ENCODE measurements at regions not wholly inside any gene's neighbourhood (a gene's known extent, or its start where the extent isn't known, plus 50 kb on each side); places are given as distances from the start of the nearest gene placed in this dataset.

DNA sequence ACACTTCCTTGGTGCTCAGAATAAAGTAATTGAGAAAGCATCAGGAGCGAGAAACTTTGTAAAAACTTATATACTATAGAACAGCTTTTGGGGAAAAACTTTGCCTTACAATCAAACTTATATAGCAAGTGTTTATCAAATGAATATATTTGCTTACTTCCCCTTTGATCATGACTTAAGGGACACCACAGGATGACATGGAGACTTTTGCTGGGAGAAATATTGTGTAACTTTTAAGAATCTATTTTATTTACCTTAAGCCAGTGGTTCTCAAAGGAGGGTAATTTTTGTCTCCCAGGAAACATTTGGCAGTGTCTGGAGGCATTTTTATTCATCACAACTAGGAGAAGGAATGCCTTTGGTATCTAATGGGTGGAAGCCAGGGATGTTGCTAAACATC lies 173.8 kb upstream of the HABP2 start:
- DNase-seq (ENCODE audit: low read depth in 2 of 2) = no peak
- no peak overlapping the region for H3K4me3 ChIP-seq (replicated peaks in 1 of 2; ENCODE audit: low read depth in 2 of 2, low read length in 2 of 2)
- TF ChIP-seq, protein P1, sequence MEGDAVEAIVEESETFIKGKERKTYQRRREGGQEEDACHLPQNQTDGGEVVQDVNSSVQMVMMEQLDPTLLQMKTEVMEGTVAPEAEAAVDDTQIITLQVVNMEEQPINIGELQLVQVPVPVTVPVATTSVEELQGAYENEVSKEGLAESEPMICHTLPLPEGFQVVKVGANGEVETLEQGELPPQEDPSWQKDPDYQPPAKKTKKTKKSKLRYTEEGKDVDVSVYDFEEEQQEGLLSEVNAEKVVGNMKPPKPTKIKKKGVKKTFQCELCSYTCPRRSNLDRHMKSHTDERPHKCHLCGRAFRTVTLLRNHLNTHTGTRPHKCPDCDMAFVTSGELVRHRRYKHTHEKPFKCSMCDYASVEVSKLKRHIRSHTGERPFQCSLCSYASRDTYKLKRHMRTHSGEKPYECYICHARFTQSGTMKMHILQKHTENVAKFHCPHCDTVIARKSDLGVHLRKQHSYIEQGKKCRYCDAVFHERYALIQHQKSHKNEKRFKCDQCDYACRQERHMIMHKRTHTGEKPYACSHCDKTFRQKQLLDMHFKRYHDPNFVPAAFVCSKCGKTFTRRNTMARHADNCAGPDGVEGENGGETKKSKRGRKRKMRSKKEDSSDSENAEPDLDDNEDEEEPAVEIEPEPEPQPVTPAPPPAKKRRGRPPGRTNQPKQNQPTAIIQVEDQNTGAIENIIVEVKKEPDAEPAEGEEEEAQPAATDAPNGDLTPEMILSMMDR (IDR thresholded peaks at IDR 0.05; ENCODE audit: low read depth, low read length) = no peak

DNA sequence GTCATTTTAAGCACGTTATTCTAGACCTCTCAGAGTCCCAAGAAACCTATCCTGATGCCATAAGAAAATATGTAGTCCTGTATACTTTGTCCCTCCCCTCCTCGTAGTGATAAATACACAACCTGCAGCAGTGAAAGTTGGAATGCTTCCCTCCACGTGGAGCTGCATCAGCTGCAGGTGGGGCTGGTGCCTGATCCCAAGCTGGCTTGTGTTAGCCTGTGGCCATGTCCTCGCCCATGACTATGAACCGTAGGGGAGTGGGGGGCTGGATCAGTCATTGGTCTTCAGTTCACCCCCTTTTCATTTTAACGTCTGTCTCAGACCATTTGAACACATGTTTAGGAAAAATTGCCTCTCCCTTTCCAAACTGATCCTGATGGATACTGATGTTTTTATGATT lies 171.4 kb upstream of the HABP2 start:
- no peak for DNase-seq (ENCODE audit: low read depth in 2 of 2)
- no peak overlapping the region for H3K4me3 ChIP-seq (replicated peaks in 1 of 2; ENCODE audit: low read depth in 2 of 2, low read length in 2 of 2)
- TF ChIP-seq, protein P1 (IDR thresholded peaks at IDR 0.05; ENCODE audit: low read depth, low read length) = no peak

DNA sequence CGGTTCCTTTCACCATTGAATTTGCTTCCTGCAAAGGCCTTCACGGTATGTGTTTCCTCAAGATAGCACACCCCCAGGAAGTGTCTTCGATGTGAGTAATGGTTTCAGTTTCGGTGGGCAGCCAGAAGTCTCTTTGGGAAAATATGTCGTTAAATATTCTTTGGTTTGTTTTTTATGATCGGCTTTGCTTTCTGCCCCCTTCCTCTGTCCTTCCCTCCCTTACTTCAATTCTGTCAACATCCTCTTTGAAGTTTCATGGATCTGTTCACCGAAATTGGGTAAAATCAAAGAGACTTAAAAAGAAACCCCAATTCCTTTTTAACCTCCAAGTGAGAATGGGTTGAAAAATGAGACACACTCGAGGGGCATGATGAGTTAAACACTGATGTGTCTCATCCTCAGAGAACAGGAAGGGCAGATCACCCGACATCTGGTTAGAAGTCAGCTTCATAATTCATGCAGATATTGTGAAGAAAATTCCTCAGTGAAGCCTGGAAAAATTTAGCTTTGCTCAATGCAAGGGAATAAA lies 170.8 kb upstream of the HABP2 start:
- TF ChIP-seq, protein P1 (IDR thresholded peaks at IDR 0.05; ENCODE audit: low read depth, low read length) = no peak
- H3K4me3 ChIP-seq (replicated peaks in 1 of 2; ENCODE audit: low read depth in 2 of 2, low read length in 2 of 2) = peak overlapping the region; percentile 25 to 34
- peak; percentile 73 to 80 for DNase-seq (ENCODE audit: low read depth in 2 of 2)

DNA sequence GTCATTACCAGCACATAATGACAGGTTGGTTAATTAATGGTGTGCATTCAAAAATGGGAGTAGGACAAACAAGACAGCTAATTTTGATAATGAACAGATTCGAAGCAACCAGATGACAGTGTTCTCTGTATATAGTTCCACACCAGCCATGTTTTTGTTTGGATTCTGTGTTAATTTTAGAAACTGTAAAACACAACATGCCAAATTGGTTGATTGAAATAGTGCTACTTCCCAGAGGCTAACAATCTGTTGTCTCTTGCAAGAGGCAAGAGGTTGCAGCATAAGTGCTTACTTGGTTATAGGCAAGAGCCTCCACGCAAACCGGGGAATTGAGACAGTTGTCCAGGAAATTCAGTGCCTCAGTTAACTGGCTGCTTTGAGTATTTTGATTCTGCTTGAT lies 170.2 kb upstream of the HABP2 start:
- no peak overlapping the region for H3K4me3 ChIP-seq (replicated peaks in 1 of 2; ENCODE audit: low read depth in 2 of 2, low read length in 2 of 2)
- DNase-seq (ENCODE audit: low read depth in 2 of 2) = no peak
- TF ChIP-seq, protein P1 (IDR thresholded peaks at IDR 0.05; ENCODE audit: low read depth, low read length) = no peak

DNA sequence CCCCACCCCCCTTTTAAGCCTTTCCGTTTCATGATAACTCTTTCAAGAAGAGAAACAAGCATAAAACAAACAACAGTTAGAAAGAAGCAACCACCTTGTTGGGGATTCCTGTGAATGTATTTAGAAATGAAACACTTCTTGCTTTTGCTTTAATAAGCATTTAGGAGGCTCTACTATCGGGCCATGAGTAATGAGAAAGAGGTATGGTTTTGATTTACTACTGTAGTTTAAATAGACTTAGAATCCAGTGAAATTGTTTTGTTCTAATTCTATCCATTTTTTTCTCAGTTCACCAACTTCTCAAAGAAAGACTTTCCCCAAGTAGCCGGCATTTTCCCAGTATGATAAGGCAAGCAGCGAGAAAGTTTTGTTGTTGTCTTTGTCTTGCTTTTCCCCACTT lies 168.7 kb upstream of the HABP2 start:
- no peak overlapping the region for H3K4me3 ChIP-seq (replicated peaks in 1 of 2; ENCODE audit: low read depth in 2 of 2, low read length in 2 of 2)
- no peak for DNase-seq (ENCODE audit: low read depth in 2 of 2)
- TF ChIP-seq, protein P1 (IDR thresholded peaks at IDR 0.05; ENCODE audit: low read depth, low read length) = no peak

DNA sequence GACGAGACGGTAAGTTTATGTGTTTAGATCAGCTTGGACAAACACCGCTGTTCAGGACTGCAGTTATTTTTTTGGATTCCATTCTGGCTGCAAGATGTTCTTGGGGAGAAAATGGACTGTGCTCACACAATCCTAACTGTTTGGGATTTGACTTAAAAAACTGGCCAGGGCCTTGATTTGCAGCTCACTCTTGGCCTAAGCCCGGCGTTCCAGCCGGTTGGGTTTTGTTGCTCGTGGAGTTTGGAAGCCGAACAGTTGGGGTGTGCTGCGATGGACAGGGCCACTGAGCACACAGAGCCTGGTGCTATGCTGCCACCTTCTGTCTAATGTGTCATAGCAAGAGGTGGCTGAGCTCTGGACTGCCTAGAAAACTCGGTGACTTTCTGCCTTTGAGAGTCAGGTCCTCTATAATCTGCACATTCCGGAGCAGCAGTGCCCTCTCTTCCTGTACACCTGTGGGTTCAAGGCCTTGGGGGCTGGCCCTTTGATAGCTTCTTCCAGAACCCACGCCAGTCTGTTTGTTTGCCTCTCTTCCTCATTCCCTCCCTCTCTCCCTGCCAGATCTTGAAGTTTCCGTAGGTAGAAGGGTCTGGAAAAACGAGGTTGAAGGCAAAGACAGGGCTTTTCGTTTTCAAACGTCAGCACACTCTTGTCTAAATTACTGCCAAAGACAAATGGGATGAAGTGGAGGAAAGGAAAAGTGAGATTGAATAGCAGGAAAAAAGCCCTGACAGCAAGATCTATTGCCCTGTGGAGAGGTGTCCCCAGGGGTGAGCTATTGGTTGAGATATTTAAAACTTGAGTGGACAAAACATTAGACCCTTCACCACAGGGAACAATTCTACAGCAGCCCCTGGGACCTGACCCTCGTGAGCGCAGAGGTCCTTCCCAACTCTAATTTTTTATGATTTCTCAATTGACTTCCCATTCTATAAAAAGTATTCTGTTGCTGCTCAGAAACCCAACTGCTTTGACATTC lies 167.5 kb upstream of the HABP2 start:
- TF ChIP-seq, protein P1 (IDR thresholded peaks at IDR 0.05; ENCODE audit: low read depth, low read length) = peak; percentile 85
- DNase-seq (ENCODE audit: low read depth in 2 of 2) = peak; percentile 89 to 94
- H3K4me3 ChIP-seq (replicated peaks in 1 of 2; ENCODE audit: low read depth in 2 of 2, low read length in 2 of 2) = no peak overlapping the region

Measured in cardiac fibroblast (primary cell).